ENCODE measurements at regions not wholly inside any gene's neighbourhood (a gene's known extent, or its start where the extent isn't known, plus 50 kb on each side); places are given as distances from the start of the nearest gene placed in this dataset.

DNA sequence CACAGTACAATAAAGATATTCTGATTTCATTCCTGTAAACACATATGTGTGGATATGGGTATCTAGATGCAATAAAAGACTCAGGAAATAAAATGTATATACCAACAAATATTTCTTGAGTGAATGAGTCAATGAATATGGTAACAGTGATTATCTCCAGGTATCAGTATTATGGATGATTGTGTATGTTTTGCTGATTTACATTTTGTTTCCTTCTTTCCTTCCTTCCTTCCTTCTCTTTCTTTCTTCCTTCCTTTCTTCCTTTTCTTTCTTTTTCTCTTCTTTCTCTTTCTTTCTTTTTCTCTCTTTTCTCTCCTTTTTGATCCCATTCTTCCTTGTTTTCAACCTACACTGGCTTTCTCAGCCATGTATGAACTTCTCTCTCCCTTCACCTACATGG lies 85.3 kb upstream of the DLX6 start:
- no peak for TF ChIP-seq EP300 (IDR thresholded peaks at IDR 0.05)
- no peak for TF ChIP-seq POLR2A (IDR thresholded peaks at IDR 0.05)

All from stomach (tissue), 4 donors.